ENCODE measurements at regions not wholly inside any gene's neighbourhood (a gene's known extent, or its start where the extent isn't known, plus 50 kb on each side); places are given as distances from the start of the nearest gene placed in this dataset.

GRCh38 chr4:57320217-57320616 is 210.0 kb upstream of the IGFBP7 start:
- intact Hi-C loops (cut with DNase I), result no loop called here
- WGBS, 2 donors, result 67 to 70% methylated on average over 3 of the region's 3 CpGs
- FAIRE-seq (no peak), DNase-seq (no peak), ATAC-seq (no peak)
- no peak for TF ChIP-seq CTCF (IDR thresholded peaks at IDR 0.05)
- Histone ChIP-seq H3K36me3 (no peaks in the 10 kb centered on the region), H3K27ac (no peak overlapping the region), H3K4me1 (no peaks in the 10 kb centered on the region), H3K4me3 (no peak overlapping the region), H3K9me3 (no peaks in the 10 kb centered on the region), H3K27me3 (no peaks in the 10 kb centered on the region)

- DNase-seq, result no peak
- ATAC-seq, result no peak
- Histone ChIP-seq H3K4me1 (no peaks in the 10 kb centered on the region), H3K27me3 (no peaks in the 10 kb centered on the region), H3K27ac (no peak overlapping the region), H3K9me3 (no peaks in the 10 kb centered on the region), H3K4me3 (no peak overlapping the region), H3K36me3 (no peaks in the 10 kb centered on the region)
- WGBS, 2 donors, result 66 to 83% methylated on average over 2 of the region's 2 CpGs
- no peak for FAIRE-seq
- intact Hi-C loops (cut with DNase I), result no loop called here
- TF ChIP-seq CTCF (IDR thresholded peaks at IDR 0.05), result no peak
These were observed 208.5 kb upstream of the IGFBP7 start for GRCh38 chr4:57318703-57319102.

DNA sequence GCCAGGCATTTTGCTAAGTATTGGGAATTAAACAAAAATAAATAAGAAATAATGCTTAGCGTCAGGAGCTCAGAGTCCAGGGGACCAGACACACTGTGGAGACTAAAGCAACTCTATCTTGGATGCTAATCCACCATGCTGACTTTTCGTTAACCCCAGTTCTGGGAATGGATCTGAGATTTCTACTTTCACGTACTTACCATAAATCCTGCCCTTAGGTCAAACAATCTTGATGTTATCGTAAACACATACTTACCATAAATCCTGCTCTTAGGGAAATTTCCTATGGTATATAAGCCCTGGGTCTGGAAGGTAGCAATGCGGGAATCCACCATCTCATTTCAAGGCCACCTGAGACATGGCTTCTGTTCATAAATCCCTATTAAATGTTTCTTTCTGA is 204.5 kb upstream of the IGFBP7 start:
- H3K36me3 ChIP-seq, result no peaks in the 10 kb centered on the region
- WGBS, 2 donors, result 74 to 77% methylated on average over 5 of the region's 5 CpGs
- no peak overlapping the region for H3K4me3 ChIP-seq
- no peak overlapping the region for H3K27ac ChIP-seq
- intact Hi-C loops (cut with DNase I), result no loop called here
- no peaks in the 10 kb centered on the region for H3K4me1 ChIP-seq
- FAIRE-seq, result no peak
- TF ChIP-seq CTCF (IDR thresholded peaks at IDR 0.05), result no peak
- H3K9me3 ChIP-seq, result no peaks in the 10 kb centered on the region
- H3K27me3 ChIP-seq, result no peaks in the 10 kb centered on the region
- DNase-seq, result no peak
- ATAC-seq, result no peak

- Histone ChIP-seq H3K4me3 (no peak overlapping the region), H3K27me3 (no peaks in the 10 kb centered on the region), H3K27ac (no peak overlapping the region), H3K9me3 (no peaks in the 10 kb centered on the region), H3K4me1 (no peaks in the 10 kb centered on the region), H3K36me3 (no peaks in the 10 kb centered on the region)
- intact Hi-C loops (cut with DNase I), result no loop called here
- 10 to 28% methylated on average over 1 of the region's 1 CpG for WGBS, 2 donors
- FAIRE-seq (no peak), ATAC-seq (no peak), DNase-seq (no peak)
- TF ChIP-seq CTCF (IDR thresholded peaks at IDR 0.05), result no peak
These were observed 202.1 kb upstream of the IGFBP7 start for GRCh38 chr4:57312296-57312695.

- no peaks in the 10 kb centered on the region for H3K27me3 ChIP-seq
- H3K36me3 ChIP-seq, result no peaks in the 10 kb centered on the region
- no peak overlapping the region for H3K4me3 ChIP-seq
- H3K9me3 ChIP-seq, result no peaks in the 10 kb centered on the region
- intact Hi-C loops (cut with DNase I), result no loop called here
- FAIRE-seq (no peak), DNase-seq (no peak), ATAC-seq (no peak)
- no peaks in the 10 kb centered on the region for H3K4me1 ChIP-seq
- TF ChIP-seq CTCF (IDR thresholded peaks at IDR 0.05), result no peak
- 51 to 81% methylated on average over 1 of the region's 1 CpG for WGBS, 2 donors
- no peak overlapping the region for H3K27ac ChIP-seq
These were observed 199.5 kb upstream of the IGFBP7 start for GRCh38 chr4:57309658-57310057.

Data from pancreas (tissue), 10 donors.